Endometrium (tissue), 2 donors: ENCODE measurements at regions not wholly inside any gene's neighbourhood (a gene's known extent, or its start where the extent isn't known, plus 50 kb on each side); places are given as distances from the start of the nearest gene placed in this dataset.
"Not testable (repeated sequence)": the region's sequence is repeated elsewhere in the genome, so short reads cannot be mapped to it uniquely, and the experiment has no call there.

Experiments used
- FAIRE-seq: peaks from 2 replicates; lab custom pipeline; 2012; peaks lifted over from hg19 to GRCh38; lab: Jason Lieb, UNC
- donor health status: control.
- donor health status: control.

GRCh38 chr16:60788631-60789030 is 1247.6 kb downstream of the CDH8 start:
- no peak for FAIRE-seq

DNA sequence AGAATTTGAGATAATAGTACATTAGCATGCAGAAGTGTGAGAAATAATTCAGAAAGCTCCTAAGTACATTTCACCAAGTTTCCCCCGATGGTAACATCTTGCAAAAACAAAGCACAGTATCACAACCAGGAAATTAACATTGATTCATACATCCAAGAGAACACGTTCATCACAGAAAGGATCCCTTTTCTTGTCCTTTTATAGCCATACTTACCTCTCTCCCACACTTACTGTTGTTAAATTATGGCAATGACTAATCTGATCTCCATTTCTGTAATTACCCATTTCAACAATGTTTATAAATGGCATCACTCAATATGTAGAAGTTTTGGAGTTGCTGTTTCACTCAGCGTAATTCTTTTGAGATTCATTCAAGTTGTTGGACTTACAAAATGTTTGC is 1260.0 kb downstream of the CDH8 start:
- no peak for FAIRE-seq

DNA sequence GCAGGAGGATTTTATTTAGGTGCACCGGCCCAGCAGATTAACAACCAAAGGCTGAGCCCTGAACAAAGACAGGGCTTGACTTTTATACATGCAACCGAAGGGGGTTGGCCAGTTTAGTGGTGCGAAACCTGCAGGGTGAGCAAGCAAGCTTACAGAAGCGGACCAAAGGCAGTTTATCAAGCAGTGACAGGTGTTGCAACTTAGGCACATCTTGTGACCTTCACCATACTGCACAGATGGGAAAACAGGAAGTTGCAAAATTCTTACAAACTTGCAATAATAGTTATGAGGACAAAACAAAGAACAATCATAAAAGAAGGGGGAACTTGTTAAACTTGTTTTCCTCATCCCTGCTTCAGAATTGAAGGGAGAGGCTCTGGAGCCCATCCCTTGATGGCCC is 1265.1 kb downstream of the CDH8 start:
- no peak for FAIRE-seq

- not testable (repeated sequence) for FAIRE-seq
Observed at GRCh38 chr16:60770384-60770783, 1265.9 kb downstream of the CDH8 start.

DNA sequence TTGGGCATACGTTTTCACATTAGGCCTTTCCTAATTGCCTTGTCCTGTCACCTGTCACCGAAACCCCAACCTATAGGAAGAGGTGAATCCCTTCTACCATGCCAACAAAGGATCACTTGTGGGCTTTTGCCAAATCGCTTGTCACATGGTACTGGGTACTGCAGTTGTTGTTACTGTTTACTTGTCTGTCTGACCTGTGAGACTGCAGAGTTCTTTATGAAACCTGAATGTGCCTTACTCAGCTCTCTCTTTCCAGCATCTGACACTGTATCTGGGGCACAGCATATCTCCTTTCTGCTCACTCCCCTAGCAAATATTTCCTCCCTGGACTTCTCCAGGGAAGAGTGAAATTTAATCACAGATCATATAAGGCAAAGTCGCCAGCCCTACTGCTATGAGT is 1272.4 kb downstream of the CDH8 start:
- FAIRE-seq, result no peak

DNA sequence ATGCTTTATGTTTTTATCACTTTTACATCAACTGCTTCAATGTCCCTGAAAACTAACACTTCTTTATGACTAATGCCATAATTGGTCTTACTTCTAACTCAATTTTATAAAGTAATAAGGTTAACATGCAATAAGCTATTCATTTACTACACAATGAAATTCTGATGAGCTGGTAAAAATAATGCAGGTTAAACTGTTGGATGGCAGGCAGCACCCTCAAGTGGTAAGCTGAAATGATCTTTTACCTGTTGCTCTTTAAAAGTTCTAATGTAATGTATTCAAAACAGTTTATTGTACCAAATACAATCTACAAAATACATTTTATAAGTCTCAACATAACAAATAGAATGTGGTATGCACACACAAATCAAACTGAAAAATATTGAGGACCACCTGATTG is 1280.3 kb downstream of the CDH8 start:
- FAIRE-seq, result no peak

GRCh38 chr16:60748366-60748765 is 1287.9 kb downstream of the CDH8 start:
- no peak for FAIRE-seq

DNA sequence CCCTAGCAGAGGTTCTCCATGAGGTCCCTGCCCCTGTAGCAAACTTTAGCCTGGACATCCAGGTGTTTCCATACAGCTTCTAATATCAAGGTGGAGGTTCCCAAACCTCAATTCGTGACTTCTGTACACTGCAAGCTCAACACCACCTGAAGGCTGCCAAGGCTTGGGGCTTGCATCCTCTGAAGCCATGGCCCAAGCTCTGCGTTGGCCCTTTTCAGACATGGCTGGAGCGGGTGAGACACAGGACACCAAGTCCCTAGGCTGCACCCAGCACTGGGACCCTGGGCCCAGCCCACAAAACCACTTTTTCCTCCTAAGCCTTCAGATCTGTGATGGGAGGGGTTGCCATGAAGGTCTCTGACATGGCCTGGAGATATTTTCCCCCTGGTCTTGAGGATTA is 1292.0 kb downstream of the CDH8 start:
- FAIRE-seq, result no peak

DNA sequence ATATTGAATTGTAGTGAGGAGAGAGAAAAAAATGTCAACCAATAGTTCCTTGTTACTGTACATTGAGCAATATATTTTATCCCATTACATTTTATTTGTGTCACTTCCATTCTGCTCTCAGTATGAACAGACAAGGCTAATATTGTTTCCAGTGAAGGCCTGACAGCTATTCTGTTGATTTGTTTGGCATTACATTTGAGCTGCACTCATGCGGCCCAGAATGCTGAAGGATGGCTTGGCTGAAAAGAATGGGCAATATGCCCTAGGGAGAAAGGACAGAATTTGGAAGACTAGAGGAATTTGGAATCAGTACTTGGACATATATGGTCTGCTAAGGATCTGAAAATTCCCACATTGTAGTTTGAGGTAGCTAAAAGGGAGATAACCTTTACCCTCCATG is 1294.4 kb downstream of the CDH8 start:
- FAIRE-seq, result no peak

- FAIRE-seq, result no peak
Observed at GRCh38 chr16:60739737-60740683, 1296.2 kb downstream of the CDH8 start.

DNA sequence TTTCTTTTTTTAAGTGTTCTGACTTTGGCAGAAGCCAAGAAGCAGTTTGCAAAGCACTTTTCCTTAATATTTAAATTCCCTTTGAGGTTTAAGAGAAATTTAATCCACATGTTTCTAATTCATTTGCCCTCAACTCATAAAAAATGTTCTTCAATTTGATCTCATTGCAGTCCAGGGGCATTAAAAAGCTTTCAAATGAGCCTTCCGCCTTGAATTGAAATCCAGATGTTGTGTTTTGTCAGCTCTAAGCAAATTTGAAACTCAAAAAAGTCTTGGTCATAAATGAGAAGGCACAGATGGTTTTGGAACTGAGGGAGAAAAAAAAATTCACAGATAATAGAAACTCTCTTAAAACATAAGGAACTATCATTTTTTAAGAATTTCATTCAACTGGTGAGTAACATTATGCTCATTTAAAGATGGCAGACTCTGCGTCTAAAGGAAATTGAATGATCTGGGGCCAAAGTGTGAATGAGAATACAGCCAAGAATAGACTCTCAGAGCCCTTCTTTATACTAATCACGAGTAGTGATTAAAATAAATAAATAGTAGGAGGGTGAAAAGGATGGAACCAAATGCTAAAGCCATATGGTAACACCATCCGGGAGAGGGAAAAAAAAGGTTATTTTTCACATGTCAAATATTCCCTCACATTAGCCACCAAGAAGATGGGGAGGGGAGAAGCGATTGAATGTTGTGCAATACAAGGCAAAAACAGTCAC is 1304.7 kb downstream of the CDH8 start:
- FAIRE-seq, result peak; percentile 95

- no peak for FAIRE-seq
Observed at GRCh38 chr16:60729051-60729450, 1307.2 kb downstream of the CDH8 start.

GRCh38 chr16:60727851-60728250 is 1308.4 kb downstream of the CDH8 start:
- FAIRE-seq, result no peak

DNA sequence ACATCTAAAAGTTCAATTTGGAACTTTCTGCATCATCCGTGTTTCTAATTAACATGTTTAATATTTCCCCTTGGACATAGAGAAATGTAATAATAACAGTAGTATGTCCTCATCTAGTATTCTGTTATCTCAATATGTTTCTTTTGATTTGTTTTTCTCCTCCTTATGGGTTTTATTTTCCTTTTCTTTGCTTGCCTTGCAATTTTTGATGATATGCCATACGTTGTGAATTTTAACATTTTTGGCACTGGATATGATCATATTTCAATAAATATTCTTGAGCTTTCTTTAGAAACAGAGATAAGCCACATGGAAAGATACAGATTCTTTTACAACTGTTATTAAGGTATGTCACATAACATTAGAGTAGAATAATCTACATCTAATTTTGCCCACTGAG is 1316.2 kb downstream of the CDH8 start:
- FAIRE-seq, result no peak

GRCh38 chr16:60717808-60718207 is 1318.4 kb downstream of the CDH8 start:
- FAIRE-seq, result no peak

DNA sequence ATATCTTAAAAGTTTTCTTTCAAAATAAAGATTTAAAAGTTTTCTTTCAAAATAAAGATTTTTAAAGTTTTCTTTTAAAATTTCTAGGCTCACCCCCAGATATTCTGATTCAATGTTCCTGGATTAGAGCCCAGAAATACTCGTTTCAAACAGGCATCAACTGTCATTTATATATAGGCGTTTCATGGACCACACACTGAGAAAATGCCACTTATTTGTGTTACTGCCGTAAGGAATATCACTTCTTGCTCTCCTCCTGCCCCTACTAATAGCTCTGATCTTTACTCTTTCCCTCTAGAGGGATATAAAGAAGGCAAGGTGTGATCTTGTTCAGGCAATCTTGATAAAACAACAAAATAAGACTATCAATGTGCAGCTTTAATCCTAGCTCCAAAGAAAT is 1324.1 kb downstream of the CDH8 start:
- FAIRE-seq, result no peak

GRCh38 chr16:60704726-60705125 is 1331.5 kb downstream of the CDH8 start:
- FAIRE-seq, result no peak

GRCh38 chr16:60703096-60703495 is 1333.1 kb downstream of the CDH8 start:
- no peak for FAIRE-seq

- no peak for FAIRE-seq
Observed at GRCh38 chr16:60686824-60687223, 1349.4 kb downstream of the CDH8 start.

GRCh38 chr16:60684002-60684401 is 1352.2 kb downstream of the CDH8 start:
- no peak for FAIRE-seq

DNA sequence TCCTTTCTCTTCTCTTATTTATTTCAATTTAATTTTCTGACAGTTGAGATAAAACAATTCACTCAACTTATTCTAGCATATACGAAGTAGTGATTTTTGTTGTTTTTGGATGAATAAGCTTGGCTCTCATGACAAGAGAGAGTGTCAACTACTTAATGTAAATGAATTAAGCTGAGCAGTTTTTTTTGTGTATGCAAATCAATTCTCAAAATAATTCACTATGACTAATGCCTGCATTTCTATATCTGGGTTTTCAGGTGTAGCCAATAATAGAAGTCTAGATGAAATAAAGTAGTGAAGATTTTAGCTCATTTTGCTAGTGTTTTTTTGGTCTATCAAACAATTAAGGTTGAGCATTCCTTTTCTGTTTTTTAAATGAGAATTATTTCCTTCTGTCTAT is 1354.0 kb downstream of the CDH8 start:
- FAIRE-seq, result no peak

- FAIRE-seq, result no peak
Observed at GRCh38 chr16:60681043-60681442, 1355.2 kb downstream of the CDH8 start.

- FAIRE-seq, result no peak
Observed at GRCh38 chr16:60675022-60675421, 1361.2 kb downstream of the CDH8 start.
